CD14-positive monocyte (primary cell): ENCODE measurements at regions not wholly inside any gene's neighbourhood (a gene's known extent, or its start where the extent isn't known, plus 50 kb on each side); places are given as distances from the start of the nearest gene placed in this dataset.

Experiments used
- DNase-seq, 3 donors: peaks; one replicate each; pipeline ENCODE4 v3.0.0-alpha.2; 2011 to 2022
- H2AFZ ChIP-seq: 2 replicates; pipeline ENCODE4 v1.6.0; 2012; ENCODE audit warnings: mild to moderate bottlenecking, low read depth, low read length, inconsistent platforms; ENCODE audit not compliant: insufficient read depth, poor library complexity, severe bottlenecking
- H3K27ac ChIP-seq, 2 donors: 1 replicate in 1 of 2; 2 replicates in 1 of 2; pipeline ENCODE4 v1.5.1; 2012 to 2013; ENCODE audit warnings: low read length in 2 of 2, control low read depth in 1 of 2, inconsistent platforms in 1 of 2, low read depth in 1 of 2, mild to moderate bottlenecking in 1 of 2
- H3K27me3 ChIP-seq, 2 donors: one replicate each; pipeline versions ENCODE4 v1.6.0 to v1.6.1; 2011 to 2013; ENCODE audit warnings: low read length in 2 of 2; ENCODE audit not compliant: control insufficient read depth in 2 of 2, insufficient read depth in 2 of 2
- H3K36me3 ChIP-seq, 2 donors: replicated peaks in 1 of 2; 1 replicate in 1 of 2; 2 replicates in 1 of 2; pipeline versions ENCODE4 v1.5.1 to v1.6.1; 2012 to 2013; ENCODE audit warnings: low read length in 2 of 2, control low read depth in 1 of 2, inconsistent platforms in 1 of 2, mild to moderate bottlenecking in 1 of 2; ENCODE audit not compliant: insufficient read depth in 2 of 2, control insufficient read depth in 1 of 2
- H3K4me1 ChIP-seq, 2 donors: 1 replicate in 1 of 2; 2 replicates in 1 of 2; pipeline versions ENCODE4 v1.5.1 to v1.6.1; 2012 to 2013; ENCODE audit warnings: low read length in 2 of 2, control low read depth in 1 of 2, inconsistent platforms in 1 of 2, mild to moderate bottlenecking in 1 of 2, moderate library complexity in 1 of 2; ENCODE audit not compliant: insufficient read depth in 2 of 2, control insufficient read depth in 1 of 2
- H3K4me2 ChIP-seq: replicated peaks from 2 replicates; pipeline ENCODE3; 2012; ENCODE audit warnings: low read length, moderate library complexity, mild to moderate bottlenecking; ENCODE audit not compliant: poor library complexity, severe bottlenecking; ENCODE audit errors: extremely low read depth
- H3K4me3 ChIP-seq, 3 experiments: fragments of 200-600 bp in 1 of 3; sonication (generic) in 1 of 3; replicated peaks in 1 of 3; 1 replicate in 2 of 3; 2 replicates in 1 of 3; pipeline ENCODE4 v1.5.1; 2011 to 2013; ENCODE audit warnings: low read length in 3 of 3, mild to moderate bottlenecking in 3 of 3, control low read depth in 2 of 3, low read depth in 2 of 3, inconsistent platforms in 1 of 3, moderate library complexity in 1 of 3
- H3K79me2 ChIP-seq: 2 replicates; pipeline ENCODE4 v1.6.0; 2012; ENCODE audit warnings: mild to moderate bottlenecking, control low read depth, inconsistent platforms, low read length, moderate library complexity; ENCODE audit not compliant: insufficient read depth
- H3K9ac ChIP-seq: 2 replicates; pipeline ENCODE4 v1.6.0; 2017; ENCODE audit warnings: low read length, mild to moderate bottlenecking; ENCODE audit not compliant: insufficient read depth, poor library complexity, severe bottlenecking
- H3K9me3 ChIP-seq, 2 donors: replicated peaks in 1 of 2; 1 replicate in 1 of 2; 2 replicates in 1 of 2; pipeline versions ENCODE4 v1.5.1 to v1.6.1; 2012 to 2013; ENCODE audit warnings: low read length in 2 of 2, control low read depth in 1 of 2; ENCODE audit not compliant: control insufficient read depth in 1 of 2, insufficient read depth in 1 of 2
- H4K20me1 ChIP-seq: 2 replicates; pipeline ENCODE4 v1.6.0; 2012; ENCODE audit warnings: mild to moderate bottlenecking, low read length, control low read depth, moderate library complexity; ENCODE audit not compliant: insufficient read depth
- H3K27ac Mint-ChIP-seq, 7 donors: one replicate each; pipeline ENCODE4 v1.8.0; 2020; ENCODE audit warnings: mild to moderate bottlenecking in 7 of 7, mixed read lengths in 7 of 7, moderate library complexity in 6 of 7, inconsistent platforms in 2 of 7
- H3K27me3 Mint-ChIP-seq, 3 donors: one replicate each; pipeline ENCODE4 v1.8.0; 2021 to 2022; ENCODE audit warnings: low read depth in 3 of 3, mild to moderate bottlenecking in 3 of 3, mixed read lengths in 3 of 3, moderate library complexity in 3 of 3, inconsistent platforms in 1 of 3
- H3K36me3 Mint-ChIP-seq, 2 donors: one replicate each; pipeline ENCODE4 v1.8.0; 2020; ENCODE audit warnings: mixed read lengths in 2 of 2, inconsistent platforms in 1 of 2, mild to moderate bottlenecking in 1 of 2
- H3K4me1 Mint-ChIP-seq: one replicate; pipeline ENCODE4 v1.8.0; 2020; ENCODE audit warnings: mild to moderate bottlenecking, mixed read lengths
- H3K4me3 Mint-ChIP-seq, 2 donors: one replicate each; pipeline ENCODE4 v1.8.0; 2020; ENCODE audit warnings: mild to moderate bottlenecking in 2 of 2, mixed read lengths in 2 of 2, moderate library complexity in 1 of 2
- H3K9me3 Mint-ChIP-seq, 7 donors: one replicate each; pipeline ENCODE4 v1.8.0; 2020 to 2022; ENCODE audit warnings: mixed read lengths in 7 of 7, mild to moderate bottlenecking in 6 of 7, moderate library complexity in 6 of 7, inconsistent platforms in 2 of 7
- WGBS: methylation state at CpG from one replicate; pipeline ENCODE4 v1.1.5; 2013; ENCODE audit warnings: missing lambda C conversion rate; ENCODE audit not compliant: insufficient coverage; 5-methylcytosine and 5-hydroxymethylcytosine counted together
- intact Hi-C, 2 donors: fragments of 100-400 bp; cut with micrococcal nuclease; formaldehyde crosslinking; loops; one replicate each; pipeline versions ENCODE4 v1.15.0 to v1.15.1; 2023
- TF ChIP-seq, protein P1 (sequence below): fragments of 200-600 bp; IDR thresholded peaks from one replicate; pipeline ENCODE4 v1.8.0; 2022; ENCODE audit warnings: antibody characterized with exemption, mild to moderate bottlenecking

DNA sequence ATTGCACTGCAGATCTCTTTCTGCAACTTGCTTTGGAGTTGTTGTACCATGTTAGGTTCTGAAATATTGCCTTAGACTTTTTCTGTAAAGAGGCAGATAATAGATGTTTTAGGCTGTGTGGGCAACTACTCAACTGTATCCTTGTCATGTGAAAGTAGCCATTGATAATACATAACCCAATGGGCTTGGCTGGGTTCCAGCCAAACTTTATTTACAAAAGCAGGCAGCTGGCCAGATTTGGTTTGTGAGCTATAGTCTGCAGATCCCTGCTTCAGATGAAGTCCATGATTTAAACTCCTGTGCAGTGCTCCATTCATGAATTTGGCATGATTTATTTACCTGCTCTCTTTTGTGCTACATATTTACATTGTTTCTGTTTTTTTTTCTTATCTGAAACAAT, 300.4 kb downstream of the IRX2 start:
- no peak overlapping the region for H3K4me3 ChIP-seq
- TF ChIP-seq, protein P1, sequence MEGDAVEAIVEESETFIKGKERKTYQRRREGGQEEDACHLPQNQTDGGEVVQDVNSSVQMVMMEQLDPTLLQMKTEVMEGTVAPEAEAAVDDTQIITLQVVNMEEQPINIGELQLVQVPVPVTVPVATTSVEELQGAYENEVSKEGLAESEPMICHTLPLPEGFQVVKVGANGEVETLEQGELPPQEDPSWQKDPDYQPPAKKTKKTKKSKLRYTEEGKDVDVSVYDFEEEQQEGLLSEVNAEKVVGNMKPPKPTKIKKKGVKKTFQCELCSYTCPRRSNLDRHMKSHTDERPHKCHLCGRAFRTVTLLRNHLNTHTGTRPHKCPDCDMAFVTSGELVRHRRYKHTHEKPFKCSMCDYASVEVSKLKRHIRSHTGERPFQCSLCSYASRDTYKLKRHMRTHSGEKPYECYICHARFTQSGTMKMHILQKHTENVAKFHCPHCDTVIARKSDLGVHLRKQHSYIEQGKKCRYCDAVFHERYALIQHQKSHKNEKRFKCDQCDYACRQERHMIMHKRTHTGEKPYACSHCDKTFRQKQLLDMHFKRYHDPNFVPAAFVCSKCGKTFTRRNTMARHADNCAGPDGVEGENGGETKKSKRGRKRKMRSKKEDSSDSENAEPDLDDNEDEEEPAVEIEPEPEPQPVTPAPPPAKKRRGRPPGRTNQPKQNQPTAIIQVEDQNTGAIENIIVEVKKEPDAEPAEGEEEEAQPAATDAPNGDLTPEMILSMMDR = no peak
- peaks cover 0 to 2% (median 0%) of the 10 kb centered on the region in 3 donors for H3K27me3 Mint-ChIP-seq
- intact Hi-C loops = no loop called here
- H3K79me2 ChIP-seq = no peaks in the 10 kb centered on the region
- H4K20me1 ChIP-seq = no peaks in the 10 kb centered on the region
- H3K4me1 ChIP-seq = no peaks in the 10 kb centered on the region
- no peak overlapping the region for H3K4me3 Mint-ChIP-seq
- no peak for DNase-seq
- H3K9me3 ChIP-seq = peaks cover 0 to 9% of the 10 kb centered on the region in 2 donors
- H3K27ac ChIP-seq = no peak overlapping the region
- no peaks in the 10 kb centered on the region for H3K36me3 Mint-ChIP-seq
- H2AFZ ChIP-seq = no peak overlapping the region
- no peak overlapping the region for H3K4me2 ChIP-seq
- no peaks in the 10 kb centered on the region for H3K36me3 ChIP-seq
- H3K27me3 ChIP-seq = no peaks in the 10 kb centered on the region
- H3K9me3 Mint-ChIP-seq = peaks cover 0 to 11% (median 8%) of the 10 kb centered on the region in 7 donors
- no peak overlapping the region for H3K27ac Mint-ChIP-seq
- H3K9ac ChIP-seq = no peak overlapping the region
- no peaks in the 10 kb centered on the region for H3K4me1 Mint-ChIP-seq

- no peaks in the 10 kb centered on the region for H3K36me3 Mint-ChIP-seq
- Histone ChIP-seq H3K27ac (no peak overlapping the region), H3K79me2 (no peaks in the 10 kb centered on the region), H3K4me1 (no peaks in the 10 kb centered on the region), H4K20me1 (no peaks in the 10 kb centered on the region), H3K9me3 (peaks cover 0 to 23% of the 10 kb centered on the region in 2 donors), H3K27me3 (no peaks in the 10 kb centered on the region), H3K4me2 (no peak overlapping the region), H3K36me3 (no peaks in the 10 kb centered on the region), H3K9ac (no peak overlapping the region), H3K4me3 (no peak overlapping the region), H2AFZ (no peak overlapping the region)
- H3K4me1 Mint-ChIP-seq = no peaks in the 10 kb centered on the region
- DNase-seq = no peak
- no peaks in the 10 kb centered on the region for H3K27me3 Mint-ChIP-seq
- TF ChIP-seq, protein P1 = no peak
- 91% methylated on average over 20 of the region's 31 CpGs for WGBS
- H3K4me3 Mint-ChIP-seq = no peak overlapping the region
- intact Hi-C loops = no loop called here
- H3K9me3 Mint-ChIP-seq = peaks cover 1 to 20% (median 7%) of the 10 kb centered on the region in 7 donors
- H3K27ac Mint-ChIP-seq = no peak overlapping the region
These were observed 308.8 kb downstream of the IRX2 start for GRCh38 chr5:2442496-2443354.
